Transverse colon (tissue), 4 donors: ENCODE measurements at regions not wholly inside any gene's neighbourhood (a gene's known extent, or its start where the extent isn't known, plus 50 kb on each side); places are given as distances from the start of the nearest gene placed in this dataset.

Source experiments
- DNase-seq: peaks from one replicate; pipeline ENCODE4 v3.0.0-alpha.2; 2019
- H3K27ac ChIP-seq, 4 donors: fragments of 200-600 bp; sonication (generic); 2 replicates each; pipeline ENCODE4 v1.5.1; 2016 to 2018; ENCODE audit warnings: inconsistent platforms in 4 of 4
- H3K27me3 ChIP-seq: fragments of 200-600 bp; sonication (generic); 2 replicates; pipeline ENCODE4 v1.5.1; 2017; ENCODE audit warnings: inconsistent platforms
- H3K36me3 ChIP-seq, 4 donors: fragments of 200-600 bp; sonication (generic); 2 replicates each; pipeline ENCODE4 v1.5.1; 2017 to 2019; ENCODE audit warnings: inconsistent platforms in 4 of 4
- H3K4me1 ChIP-seq, 4 donors: fragments of 200-600 bp; sonication (generic); 2 replicates each; pipeline ENCODE4 v1.5.1; 2017 to 2020; ENCODE audit warnings: inconsistent platforms in 4 of 4
- H3K4me3 ChIP-seq, 4 donors: fragments of 200-600 bp; sonication (generic); 1 replicate in 1 of 4; 2 replicates in 3 of 4; pipeline versions ENCODE4 v1.5.1 to v1.6.1; 2017 to 2019; ENCODE audit warnings: inconsistent platforms in 4 of 4
- H3K9me3 ChIP-seq, 2 donors: fragments of 200-600 bp; sonication (generic); 2 replicates each; pipeline ENCODE4 v1.5.1; 2017 to 2019; ENCODE audit warnings: inconsistent platforms in 2 of 2
- EP300 ChIP-seq: sonication (generic); formaldehyde crosslinking; IDR thresholded peaks from one replicate; pipeline ENCODE4 v1.6.1; 2017; ENCODE audit warnings: antibody characterized with exemption, low read depth
- POLR2A ChIP-seq: fragments of 450-650 bp; IDR thresholded peaks from one replicate; pipeline ENCODE4 v1.6.1; 2016; ENCODE audit warnings: antibody characterized with exemption, mild to moderate bottlenecking, moderate library complexity
- POLR2AphosphoS5 ChIP-seq, 3 donors: sonication (generic); formaldehyde crosslinking; IDR thresholded peaks; one replicate each; pipeline ENCODE4 v1.6.1; 2016; ENCODE audit warnings: antibody characterized with exemption in 3 of 3
- WGBS, 2 donors: methylation state at CpG; one replicate each; pipeline ENCODE4 v1.1.5; 2018; ENCODE audit warnings: low coverage in 1 of 2; 5-methylcytosine and 5-hydroxymethylcytosine counted together
- in situ Hi-C, 4 donors: fragments of 200-750 bp; cut with MboI; loops; one replicate each; pipeline versions ENCODE4 v1.15.0 to v1.15.1; 2017; ENCODE audit warnings: low sequenced_read_pairs in 3 of 4, low pct_ligation_motif_present in 1 of 4, low pct_unique_long_range_greater_than_20kb in 1 of 4
- intact Hi-C: fragments of 100-400 bp; cut with DNase I; formaldehyde crosslinking; loops from one replicate; pipeline ENCODE4 v1.15.1; 2023; ENCODE audit warnings: low total_unique reads
- TF ChIP-seq, protein P1 (sequence below), 5 experiments: fragments of 200-600 bp in 3 of 5; fragments of 450-650 bp in 2 of 5; sonication (generic) in 3 of 5; IDR thresholded peaks; 1 replicate in 2 of 5; 2 replicates in 3 of 5; pipeline ENCODE4 v1.5.1; 2016 to 2017; ENCODE audit warnings: antibody characterized with exemption in 5 of 5, inconsistent platforms in 3 of 5, mild to moderate bottlenecking in 2 of 5, moderate library complexity in 1 of 5

DNA sequence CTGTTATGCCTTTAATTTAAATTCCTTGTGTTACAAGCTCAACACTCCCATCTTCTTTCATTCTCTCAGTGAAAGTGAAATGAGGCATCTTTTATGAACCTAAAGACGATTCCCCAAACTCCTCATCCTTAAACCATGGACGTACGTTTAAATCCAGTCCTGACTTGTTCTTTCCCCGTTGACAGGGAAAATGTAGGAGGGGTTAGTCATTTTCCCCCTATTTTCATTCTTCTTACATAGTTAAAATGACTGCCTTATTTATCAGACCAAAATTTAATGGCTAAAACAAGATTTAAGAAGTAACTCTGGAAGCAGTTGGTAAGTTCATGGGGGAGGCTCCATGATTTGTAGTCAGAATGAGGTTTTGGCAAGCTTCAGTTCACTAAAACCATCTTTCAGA lies 134.9 kb downstream of the KCNA5 start:
- in situ Hi-C loops (loop anchor here in 2 of 4 donors (25.0 kb wide), 1 partner anchor 259 kb away; the partner anchor contains the start of gene NTF3 (in 2 of the 2)), intact Hi-C loops (no loop called here)
- TF ChIP-seq, protein P1, sequence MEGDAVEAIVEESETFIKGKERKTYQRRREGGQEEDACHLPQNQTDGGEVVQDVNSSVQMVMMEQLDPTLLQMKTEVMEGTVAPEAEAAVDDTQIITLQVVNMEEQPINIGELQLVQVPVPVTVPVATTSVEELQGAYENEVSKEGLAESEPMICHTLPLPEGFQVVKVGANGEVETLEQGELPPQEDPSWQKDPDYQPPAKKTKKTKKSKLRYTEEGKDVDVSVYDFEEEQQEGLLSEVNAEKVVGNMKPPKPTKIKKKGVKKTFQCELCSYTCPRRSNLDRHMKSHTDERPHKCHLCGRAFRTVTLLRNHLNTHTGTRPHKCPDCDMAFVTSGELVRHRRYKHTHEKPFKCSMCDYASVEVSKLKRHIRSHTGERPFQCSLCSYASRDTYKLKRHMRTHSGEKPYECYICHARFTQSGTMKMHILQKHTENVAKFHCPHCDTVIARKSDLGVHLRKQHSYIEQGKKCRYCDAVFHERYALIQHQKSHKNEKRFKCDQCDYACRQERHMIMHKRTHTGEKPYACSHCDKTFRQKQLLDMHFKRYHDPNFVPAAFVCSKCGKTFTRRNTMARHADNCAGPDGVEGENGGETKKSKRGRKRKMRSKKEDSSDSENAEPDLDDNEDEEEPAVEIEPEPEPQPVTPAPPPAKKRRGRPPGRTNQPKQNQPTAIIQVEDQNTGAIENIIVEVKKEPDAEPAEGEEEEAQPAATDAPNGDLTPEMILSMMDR (IDR thresholded peaks at IDR 0.05): no peak
- TF ChIP-seq POLR2AphosphoS5 (IDR thresholded peaks at IDR 0.05): no peak
- TF ChIP-seq POLR2A: no peak
- no peak for TF ChIP-seq EP300
- no peaks in the 10 kb centered on the region for H3K9me3 ChIP-seq
- H3K4me3 ChIP-seq: no peak overlapping the region
- no peak overlapping the region for H3K27ac ChIP-seq
- no peaks in the 10 kb centered on the region for H3K4me1 ChIP-seq
- no peak for DNase-seq
- 83 to 86% methylated on average over 4 of the region's 4 CpGs for WGBS, 2 donors
- H3K27me3 ChIP-seq: no peaks in the 10 kb centered on the region
- H3K36me3 ChIP-seq: no peaks in the 10 kb centered on the region

DNA sequence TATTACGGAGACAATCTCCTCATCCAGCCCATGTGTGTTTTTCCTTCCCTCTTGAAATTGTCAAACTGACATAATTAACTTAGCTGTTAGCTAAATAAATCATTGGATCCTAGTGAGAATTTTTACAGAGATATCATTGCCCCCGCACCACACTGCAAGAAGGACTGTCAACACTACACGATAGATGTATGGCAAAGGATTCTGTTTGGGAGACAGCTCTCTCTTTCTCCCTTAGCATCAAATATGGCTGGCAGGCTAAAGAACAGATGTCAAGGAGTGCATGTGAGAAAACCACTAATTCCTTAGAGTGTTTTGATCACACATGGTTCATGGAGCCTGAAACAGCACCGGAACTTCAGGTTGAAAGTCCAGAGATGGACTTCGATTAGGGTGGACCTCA lies 136.8 kb downstream of the KCNA5 start:
- Histone ChIP-seq H3K9me3 (no peaks in the 10 kb centered on the region), H3K27me3 (no peaks in the 10 kb centered on the region), H3K36me3 (no peaks in the 10 kb centered on the region), H3K27ac (no peak overlapping the region), H3K4me3 (no peak overlapping the region), H3K4me1 (no peaks in the 10 kb centered on the region)
- in situ Hi-C loops: loop anchor here in 3 of 4 donors (10.0 to 25.0 kb wide), 2 partner anchors 257 to 264 kb away; partner anchors contain the start of gene NTF3 (in 2 of the 3)
- 85% methylated on average over 5 of the region's 5 CpGs for WGBS, 2 donors
- intact Hi-C loops: no loop called here
- no peak for DNase-seq
- TF ChIP-seq EP300: no peak
- TF ChIP-seq, protein P1 (IDR thresholded peaks at IDR 0.05): no peak
- TF ChIP-seq POLR2A: no peak
- TF ChIP-seq POLR2AphosphoS5 (IDR thresholded peaks at IDR 0.05): no peak

DNA sequence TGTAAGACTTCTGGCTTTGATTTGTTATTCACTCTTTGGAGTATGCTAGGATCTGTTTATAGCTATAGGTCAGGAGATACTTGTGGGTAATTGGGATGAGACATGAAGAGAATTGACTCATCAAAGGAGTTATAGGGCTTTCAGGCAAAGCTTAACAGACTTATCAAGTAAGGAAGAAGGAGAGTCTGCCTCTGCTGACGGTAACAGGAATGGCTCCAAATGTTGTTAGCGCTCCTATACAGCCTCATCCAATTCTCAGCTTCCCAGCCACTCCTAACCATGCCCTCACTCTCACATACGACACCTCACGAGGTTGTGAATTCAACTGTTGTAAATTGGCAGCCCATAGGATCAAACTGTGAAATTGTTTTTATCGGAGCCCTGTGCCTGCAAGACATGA lies 140.5 kb downstream of the KCNA5 start:
- WGBS, 2 donors: 56 to 87% methylated on average over 2 to 5 of the region's 5 CpGs
- no peaks in the 10 kb centered on the region for H3K36me3 ChIP-seq
- intact Hi-C loops (no loop called here), in situ Hi-C loops (loop anchor here in 3 of 4 donors (10.0 to 25.0 kb wide), 2 partner anchors 253 to 261 kb away; partner anchors contain the start of gene NTF3 (in 2 of the 3))
- H3K27ac ChIP-seq: no peak overlapping the region
- DNase-seq: no peak
- H3K4me1 ChIP-seq: no peaks in the 10 kb centered on the region
- no peak overlapping the region for H3K4me3 ChIP-seq
- no peaks in the 10 kb centered on the region for H3K27me3 ChIP-seq
- TF ChIP-seq POLR2AphosphoS5 (IDR thresholded peaks at IDR 0.05) (no peak), POLR2A (no peak), EP300 (no peak)
- TF ChIP-seq, protein P1 (IDR thresholded peaks at IDR 0.05): no peak
- no peaks in the 10 kb centered on the region for H3K9me3 ChIP-seq

DNA sequence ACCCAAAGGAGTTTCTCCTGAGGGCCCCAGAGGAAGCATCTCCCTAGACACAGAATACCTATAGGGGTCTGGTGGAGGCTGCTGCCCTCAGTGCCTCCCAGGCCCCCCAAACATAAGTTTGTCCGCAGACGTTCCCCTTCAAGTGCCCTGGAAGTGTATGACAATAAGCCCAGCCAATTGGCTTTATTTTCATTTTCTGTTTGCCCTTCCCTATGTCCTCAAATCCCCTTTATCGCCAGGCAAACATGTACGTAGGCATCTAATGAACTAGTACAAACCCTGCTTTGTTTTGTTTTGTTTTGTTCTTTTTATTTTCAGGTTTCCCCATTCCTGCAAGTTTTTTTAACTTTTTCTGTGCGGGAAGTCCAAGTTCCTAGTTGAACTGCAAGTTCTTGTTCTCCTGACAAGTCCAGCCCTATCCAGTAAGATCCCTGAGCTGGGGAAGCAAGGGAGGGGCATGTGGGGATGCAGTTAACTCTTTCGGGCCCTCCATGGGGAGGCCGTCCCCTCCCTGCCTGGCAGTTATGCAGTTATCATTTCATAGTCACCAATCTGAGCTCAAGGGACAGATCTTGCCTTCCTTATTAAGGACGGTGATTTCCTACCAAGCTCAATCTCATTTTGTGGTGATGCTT lies 141.9 kb downstream of the KCNA5 start:
- peak overlapping the region in 2 of 4 donors; percentile 9 to 36 for H3K4me3 ChIP-seq
- no peak for TF ChIP-seq EP300
- TF ChIP-seq, protein P1 (IDR thresholded peaks at IDR 0.05): no peak
- no peak for DNase-seq
- no peaks in the 10 kb centered on the region for H3K27me3 ChIP-seq
- 41 to 54% methylated on average over 5 to 8 of the region's 8 CpGs for WGBS, 2 donors
- H3K4me1 ChIP-seq: no peaks in the 10 kb centered on the region
- H3K36me3 ChIP-seq: no peaks in the 10 kb centered on the region
- H3K27ac ChIP-seq: no peak overlapping the region
- no peaks in the 10 kb centered on the region for H3K9me3 ChIP-seq
- in situ Hi-C loops: loop anchor here in 3 of 4 donors (10.0 to 25.0 kb wide), 2 partner anchors 252 to 259 kb away; partner anchors contain the start of gene NTF3 (in 2 of the 3)
- intact Hi-C loops: no loop called here
